Thoracic aorta (tissue), 2 donors: ENCODE measurements at regions not wholly inside any gene's neighbourhood (a gene's known extent, or its start where the extent isn't known, plus 50 kb on each side); places are given as distances from the start of the nearest gene placed in this dataset.
A peak's percentile ranks its signal among the peaks of the same experiment; 100 is the strongest.

Experiments
- ATAC-seq: fragments of 150-250 bp; one replicate; pipeline ENCODE4 v1.8.0; 2017; ENCODE audit warnings: low read depth; ENCODE audit not compliant: insufficient number of reproducible peaks, low FRiP score
- DNase-seq: peaks from one replicate; pipeline ENCODE4 v3.0.0-alpha.2; 2020; ENCODE audit warnings: low spot score
- H3K27ac ChIP-seq, 2 donors: fragments of 200-600 bp; sonication (generic); 1 replicate in 1 of 2; 2 replicates in 1 of 2; pipeline ENCODE4 v1.5.1; 2016; ENCODE audit warnings: mild to moderate bottlenecking in 2 of 2, moderate library complexity in 2 of 2
- H3K27me3 ChIP-seq: fragments of 200-600 bp; sonication (generic); replicated peaks from 2 replicates; pipeline ENCODE4 v1.6.0; 2016; ENCODE audit warnings: mild to moderate bottlenecking; ENCODE audit not compliant: insufficient read depth
- H3K36me3 ChIP-seq: fragments of 200-600 bp; sonication (generic); one replicate; pipeline ENCODE4 v1.5.1; 2016
- H3K4me1 ChIP-seq, 2 donors: fragments of 200-600 bp; sonication (generic); 1 replicate in 1 of 2; 2 replicates in 1 of 2; pipeline versions ENCODE4 v1.5.1 to v1.6.0; 2016; ENCODE audit warnings: low read depth in 2 of 2, mild to moderate bottlenecking in 1 of 2; ENCODE audit not compliant: control insufficient read depth in 1 of 2
- H3K4me3 ChIP-seq: fragments of 200-600 bp; sonication (generic); 2 replicates; pipeline ENCODE4 v1.5.1; 2016; ENCODE audit warnings: mild to moderate bottlenecking
- H3K9me3 ChIP-seq: fragments of 200-600 bp; sonication (generic); 2 replicates; pipeline ENCODE4 v1.5.1; 2016
- TF ChIP-seq, protein P1 (sequence below): fragments of 200-600 bp; sonication (generic); IDR thresholded peaks from one replicate; pipeline ENCODE4 v1.5.1; 2019; ENCODE audit warnings: antibody characterized with exemption

DNA sequence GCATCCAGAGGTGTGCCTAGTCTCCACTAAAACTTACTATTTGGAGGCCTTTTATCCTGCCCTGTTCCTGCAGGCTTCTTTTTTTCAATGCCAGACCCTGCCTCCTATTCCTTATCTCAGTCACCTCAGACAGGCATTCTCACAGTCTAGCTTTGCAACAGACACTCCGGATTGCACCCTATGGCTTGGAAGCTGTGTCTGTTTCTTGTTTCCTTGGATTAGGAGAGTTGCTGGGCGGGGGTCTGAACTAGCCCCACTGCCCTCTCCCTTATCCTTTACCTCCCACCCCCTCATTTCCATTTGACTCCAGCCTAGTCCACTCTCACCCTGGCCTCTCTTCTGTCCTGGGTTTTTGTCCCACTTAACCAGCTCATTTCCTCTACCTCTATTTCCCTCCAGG is 228.1 kb upstream of the CITED2 start:
- DNase-seq (no peak), ATAC-seq (no peak)
- H3K27me3 ChIP-seq = no peaks in the 10 kb centered on the region
- no peaks in the 10 kb centered on the region for H3K9me3 ChIP-seq
- TF ChIP-seq, protein P1, sequence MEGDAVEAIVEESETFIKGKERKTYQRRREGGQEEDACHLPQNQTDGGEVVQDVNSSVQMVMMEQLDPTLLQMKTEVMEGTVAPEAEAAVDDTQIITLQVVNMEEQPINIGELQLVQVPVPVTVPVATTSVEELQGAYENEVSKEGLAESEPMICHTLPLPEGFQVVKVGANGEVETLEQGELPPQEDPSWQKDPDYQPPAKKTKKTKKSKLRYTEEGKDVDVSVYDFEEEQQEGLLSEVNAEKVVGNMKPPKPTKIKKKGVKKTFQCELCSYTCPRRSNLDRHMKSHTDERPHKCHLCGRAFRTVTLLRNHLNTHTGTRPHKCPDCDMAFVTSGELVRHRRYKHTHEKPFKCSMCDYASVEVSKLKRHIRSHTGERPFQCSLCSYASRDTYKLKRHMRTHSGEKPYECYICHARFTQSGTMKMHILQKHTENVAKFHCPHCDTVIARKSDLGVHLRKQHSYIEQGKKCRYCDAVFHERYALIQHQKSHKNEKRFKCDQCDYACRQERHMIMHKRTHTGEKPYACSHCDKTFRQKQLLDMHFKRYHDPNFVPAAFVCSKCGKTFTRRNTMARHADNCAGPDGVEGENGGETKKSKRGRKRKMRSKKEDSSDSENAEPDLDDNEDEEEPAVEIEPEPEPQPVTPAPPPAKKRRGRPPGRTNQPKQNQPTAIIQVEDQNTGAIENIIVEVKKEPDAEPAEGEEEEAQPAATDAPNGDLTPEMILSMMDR = no peak
- H3K27ac ChIP-seq = no peak overlapping the region
- no peak overlapping the region for H3K4me3 ChIP-seq
- H3K36me3 ChIP-seq = no peaks in the 10 kb centered on the region
- peaks cover 8 to 26% of the 10 kb centered on the region in 2 donors for H3K4me1 ChIP-seq

DNA sequence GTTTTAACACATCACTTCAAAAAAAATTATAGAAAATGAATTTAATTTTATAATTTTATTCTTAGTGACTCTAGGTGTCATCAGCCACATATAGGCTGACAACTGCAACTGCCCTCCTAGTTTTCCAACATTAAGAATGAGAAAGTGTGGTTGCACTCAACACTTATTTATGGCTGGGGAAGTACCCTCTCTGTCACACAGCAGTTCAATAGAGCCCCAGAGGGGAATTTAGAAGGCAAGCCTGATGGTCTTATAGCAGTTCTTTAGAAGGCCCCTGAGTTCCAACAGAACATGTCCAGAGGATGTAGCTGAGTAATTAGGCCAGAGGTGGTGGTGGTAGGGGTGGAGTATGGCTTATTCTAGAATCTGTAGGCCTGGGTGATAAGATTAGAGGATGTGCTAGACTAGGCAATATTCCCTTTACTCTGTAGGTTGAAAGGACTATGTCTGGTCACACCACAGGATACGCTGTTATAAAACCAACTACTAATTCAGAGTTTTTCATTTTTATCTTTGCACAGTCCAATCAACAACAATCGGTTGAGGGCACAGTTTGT is 226.5 kb upstream of the CITED2 start:
- DNase-seq = no peak
- Histone ChIP-seq H3K4me1 (peaks cover 10 to 35% of the 10 kb centered on the region in 2 donors), H3K4me3 (no peak overlapping the region), H3K36me3 (no peaks in the 10 kb centered on the region), H3K27ac (no peak overlapping the region), H3K9me3 (no peaks in the 10 kb centered on the region), H3K27me3 (no peaks in the 10 kb centered on the region)
- no peak for ATAC-seq
- TF ChIP-seq, protein P1 = no peak

DNA sequence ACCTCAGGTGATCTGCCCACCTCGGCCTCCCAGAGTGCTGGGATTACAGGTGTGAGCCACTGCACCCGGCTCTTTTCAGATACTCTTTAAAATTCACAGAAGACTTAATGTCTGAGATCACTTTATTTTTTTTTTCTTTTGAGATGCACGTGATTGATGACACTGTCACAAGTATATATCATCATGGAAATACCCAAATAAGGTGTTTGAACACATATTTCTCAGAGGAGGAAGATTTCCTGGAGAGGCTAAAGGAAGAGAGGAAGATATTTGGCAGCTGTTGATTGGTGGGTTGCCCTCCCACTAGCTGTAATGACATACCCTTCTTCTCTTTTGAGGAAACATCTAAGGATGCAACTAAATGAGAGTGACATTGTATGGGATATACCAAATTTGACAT is 225.9 kb upstream of the CITED2 start:
- H3K27ac ChIP-seq = no peak overlapping the region
- TF ChIP-seq, protein P1 = no peak
- ATAC-seq (no peak), DNase-seq (no peak)
- peaks cover 10 to 41% of the 10 kb centered on the region in 2 donors for H3K4me1 ChIP-seq
- no peaks in the 10 kb centered on the region for H3K9me3 ChIP-seq
- H3K27me3 ChIP-seq = no peaks in the 10 kb centered on the region
- H3K4me3 ChIP-seq = no peak overlapping the region
- no peaks in the 10 kb centered on the region for H3K36me3 ChIP-seq

DNA sequence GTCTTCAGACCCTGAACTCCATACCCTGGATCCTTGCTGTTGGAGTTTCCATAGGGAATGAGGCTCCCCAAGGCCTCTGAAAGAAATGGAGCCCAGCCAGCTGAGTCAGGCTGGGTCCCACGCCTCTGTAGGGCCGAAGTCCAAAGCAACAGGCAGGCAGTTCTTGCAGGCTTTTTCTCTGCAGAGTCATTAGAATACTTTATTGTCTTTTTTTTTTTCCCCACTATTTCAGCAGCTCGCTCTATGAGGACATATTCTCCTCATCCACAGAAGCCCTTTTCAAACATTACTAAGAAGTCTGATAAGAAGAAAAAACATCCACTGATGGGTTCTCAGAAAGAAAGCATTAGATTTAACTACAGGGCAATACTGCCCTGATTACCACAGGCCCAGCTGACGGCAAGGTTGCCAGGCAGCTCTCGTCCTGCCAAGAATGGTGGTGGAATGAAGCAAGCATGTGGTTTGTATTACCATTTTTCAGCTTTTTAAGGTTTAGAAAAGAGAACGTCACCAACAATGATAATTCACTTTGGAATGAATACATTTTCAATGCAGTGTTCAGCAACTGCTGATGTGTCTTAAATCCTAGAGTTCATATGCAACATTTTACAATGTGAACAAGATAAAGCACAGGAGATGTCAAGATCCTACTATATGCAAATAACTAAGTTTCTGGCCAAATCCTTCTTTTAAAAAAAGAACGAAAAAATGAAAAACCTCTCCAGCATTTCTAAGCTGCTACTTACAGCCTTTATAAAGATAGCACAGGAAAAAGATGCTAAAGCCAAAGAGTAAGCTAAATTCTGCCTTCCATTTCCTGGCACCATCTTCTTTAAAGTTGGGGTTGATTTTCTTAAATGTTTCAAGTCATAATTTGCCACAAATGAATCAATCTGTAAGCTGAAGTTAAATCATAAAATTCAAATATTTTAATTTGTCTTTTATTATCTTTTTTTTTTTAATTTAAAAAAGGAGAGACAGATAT is 223.6 kb upstream of the CITED2 start:
- DNase-seq = peak; percentile 43
- Histone ChIP-seq H3K4me1 (peaks cover 13 to 54% of the 10 kb centered on the region in 2 donors), H3K27ac (peak overlapping the region; percentile 72 to 76), H3K27me3 (no peaks in the 10 kb centered on the region), H3K36me3 (no peaks in the 10 kb centered on the region), H3K4me3 (peak overlapping the region; percentile 38), H3K9me3 (no peaks in the 10 kb centered on the region)
- peak; percentile 69 for ATAC-seq
- TF ChIP-seq, protein P1 = no peak

DNA sequence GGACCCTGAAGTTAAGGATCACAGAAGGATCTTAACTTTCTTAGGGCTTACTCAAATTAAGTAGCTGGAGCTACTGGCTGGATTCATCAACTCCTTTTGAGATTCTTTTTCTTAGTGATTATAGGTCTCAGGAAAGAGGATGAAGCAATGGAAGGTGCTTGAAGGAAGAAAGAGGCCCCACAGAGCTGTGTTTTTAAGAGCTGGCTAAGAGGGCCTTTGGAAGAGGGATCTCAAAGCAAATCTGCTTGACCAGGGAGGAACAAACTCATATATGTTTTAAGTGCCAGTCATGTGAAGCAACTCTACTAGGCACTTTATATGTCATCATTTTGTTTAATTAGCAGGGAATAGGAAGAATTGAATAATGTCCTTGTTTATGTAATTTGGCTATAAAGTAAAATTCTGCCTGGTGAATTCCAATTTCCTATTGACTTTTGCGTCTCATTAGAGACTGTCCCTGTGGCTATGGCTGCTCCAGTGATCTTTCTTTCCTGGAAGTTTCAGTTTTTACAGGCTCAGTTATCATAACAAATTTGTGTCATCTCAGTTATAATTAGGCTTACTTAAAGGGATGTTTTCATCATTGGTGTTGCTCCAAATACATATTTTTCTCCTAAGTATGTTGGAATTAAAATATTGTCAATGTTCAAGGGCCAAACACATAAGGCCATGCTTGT is 222.8 kb upstream of the CITED2 start:
- DNase-seq = no peak
- peaks cover 16 to 62% of the 10 kb centered on the region in 2 donors for H3K4me1 ChIP-seq
- H3K36me3 ChIP-seq = no peaks in the 10 kb centered on the region
- TF ChIP-seq, protein P1 = no peak
- H3K9me3 ChIP-seq = no peaks in the 10 kb centered on the region
- no peaks in the 10 kb centered on the region for H3K27me3 ChIP-seq
- ATAC-seq = no peak
- no peak overlapping the region for H3K4me3 ChIP-seq
- peak overlapping the region; percentile 72 to 76 for H3K27ac ChIP-seq
